Neural progenitor cell (in vitro differentiated cells): ENCODE measurements at regions not wholly inside any gene's neighbourhood (a gene's known extent, or its start where the extent isn't known, plus 50 kb on each side); places are given as distances from the start of the nearest gene placed in this dataset.

Experiments
- DNase-seq: peaks from one replicate; pipeline ENCODE4 v3.0.0-alpha.2; 2016; ENCODE audit warnings: low spot score
- H2AFZ ChIP-seq: fragments of 200-600 bp; sonication (generic); replicated peaks from 2 replicates; pipeline ENCODE4 v1.6.1; 2016; ENCODE audit warnings: antibody characterized with exemption
- H3F3A ChIP-seq: fragments of 200-600 bp; sonication (generic); 2 replicates; pipeline ENCODE4 v1.6.1; 2016; ENCODE audit warnings: antibody characterized with exemption, low read depth
- H3K27ac ChIP-seq: fragments of 200-600 bp; sonication (generic); 2 replicates; pipeline ENCODE4 v1.5.1; 2016; ENCODE audit warnings: mild to moderate bottlenecking
- H3K27me3 ChIP-seq: fragments of 200-600 bp; sonication (generic); 2 replicates; pipeline ENCODE4 v1.6.1; 2016; ENCODE audit warnings: mild to moderate bottlenecking, moderate library complexity
- H3K36me3 ChIP-seq: fragments of 200-600 bp; sonication (generic); 2 replicates; pipeline ENCODE4 v1.5.1; 2016
- H3K4me1 ChIP-seq: fragments of 200-600 bp; sonication (generic); 2 replicates; pipeline ENCODE4 v1.6.1; 2016; ENCODE audit warnings: mixed run types
- H3K4me2 ChIP-seq: fragments of 200-600 bp; sonication (generic); 2 replicates; pipeline ENCODE4 v1.6.1; 2016
- H3K4me3 ChIP-seq: fragments of 200-600 bp; sonication (generic); 2 replicates; pipeline ENCODE4 v1.5.1; 2016
- H3K79me2 ChIP-seq: fragments of 200-600 bp; sonication (generic); 2 replicates; pipeline ENCODE4 v1.6.1; 2016; ENCODE audit warnings: low read depth
- H3K9ac ChIP-seq: fragments of 200-600 bp; sonication (generic); 2 replicates; pipeline ENCODE4 v1.6.1; 2016
- H3K9me3 ChIP-seq: fragments of 200-600 bp; sonication (generic); 2 replicates; pipeline ENCODE4 v1.5.1; 2016; ENCODE audit warnings: low read depth
- H4K20me1 ChIP-seq: fragments of 200-600 bp; sonication (generic); 2 replicates; pipeline ENCODE4 v1.6.1; 2016; ENCODE audit warnings: low read depth
- H3K27ac Mint-ChIP-seq: 3 replicates; pipeline ENCODE4 v1.8.0; 2021; ENCODE audit warnings: mixed read lengths
- H3K27me3 Mint-ChIP-seq: 2 replicates; pipeline ENCODE4 v1.8.0; 2022; ENCODE audit warnings: low read depth, mild to moderate bottlenecking, inconsistent platforms, moderate library complexity, mixed read lengths; ENCODE audit not compliant: insufficient read depth
- H3K36me3 Mint-ChIP-seq: 3 replicates; pipeline ENCODE4 v1.8.0; 2021; ENCODE audit warnings: mixed read lengths
- H3K4me1 Mint-ChIP-seq: 3 replicates; pipeline ENCODE4 v1.8.0; 2021; ENCODE audit warnings: mixed read lengths
- H3K4me3 Mint-ChIP-seq: 3 replicates; pipeline ENCODE4 v1.8.0; 2021; ENCODE audit warnings: mild to moderate bottlenecking, moderate library complexity, mixed read lengths
- H3K9me3 Mint-ChIP-seq: 3 replicates; pipeline ENCODE4 v1.8.0; 2020; ENCODE audit warnings: mixed read lengths
- EZH2 ChIP-seq: fragments of 200-600 bp; sonication (generic); IDR thresholded peaks from 2 replicates; pipeline ENCODE4 v1.6.1; 2017; ENCODE audit warnings: antibody characterized with exemption, mild to moderate bottlenecking, moderate library complexity
- EZH2phosphoT487 ChIP-seq: fragments of 200-600 bp; sonication (generic); IDR thresholded peaks from 2 replicates; pipeline ENCODE4 v1.6.1; 2017; ENCODE audit warnings: antibody characterized with exemption
- TF ChIP-seq, protein P1 (sequence below): fragments of 200-600 bp; sonication (generic); IDR thresholded peaks from 2 replicates; pipeline ENCODE4 v1.5.1; 2017; ENCODE audit warnings: antibody characterized with exemption, mild to moderate bottlenecking

DNA sequence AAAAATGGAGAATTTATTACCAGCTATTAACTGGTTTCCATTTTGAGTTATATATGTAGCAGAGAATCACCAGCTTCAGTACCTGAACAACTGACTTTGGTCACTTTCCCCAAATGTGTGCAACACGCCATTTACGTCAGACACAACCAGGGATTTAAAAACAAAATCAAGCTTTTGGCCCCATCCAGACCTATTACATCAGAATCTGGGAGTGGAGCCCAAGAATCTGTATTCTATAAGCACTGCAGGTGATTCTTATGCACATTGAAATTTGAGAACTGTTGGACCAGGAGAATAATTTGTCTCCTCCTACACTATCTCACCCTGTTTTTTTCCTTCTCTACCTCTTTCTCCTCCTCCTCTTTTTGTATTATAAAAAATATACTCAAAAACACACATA, 295.9 kb downstream of the PRELID2 start:
- H3K4me3 ChIP-seq: no peak overlapping the region
- H2AFZ ChIP-seq: no peak overlapping the region
- H3K4me1 Mint-ChIP-seq: no peaks in the 10 kb centered on the region
- no peaks in the 10 kb centered on the region for H3K9me3 ChIP-seq
- H3K4me3 Mint-ChIP-seq: no peak overlapping the region
- no peaks in the 10 kb centered on the region for H3K79me2 ChIP-seq
- H3K4me1 ChIP-seq: peaks cover 17% of the 10 kb centered on the region
- TF ChIP-seq, protein P1, sequence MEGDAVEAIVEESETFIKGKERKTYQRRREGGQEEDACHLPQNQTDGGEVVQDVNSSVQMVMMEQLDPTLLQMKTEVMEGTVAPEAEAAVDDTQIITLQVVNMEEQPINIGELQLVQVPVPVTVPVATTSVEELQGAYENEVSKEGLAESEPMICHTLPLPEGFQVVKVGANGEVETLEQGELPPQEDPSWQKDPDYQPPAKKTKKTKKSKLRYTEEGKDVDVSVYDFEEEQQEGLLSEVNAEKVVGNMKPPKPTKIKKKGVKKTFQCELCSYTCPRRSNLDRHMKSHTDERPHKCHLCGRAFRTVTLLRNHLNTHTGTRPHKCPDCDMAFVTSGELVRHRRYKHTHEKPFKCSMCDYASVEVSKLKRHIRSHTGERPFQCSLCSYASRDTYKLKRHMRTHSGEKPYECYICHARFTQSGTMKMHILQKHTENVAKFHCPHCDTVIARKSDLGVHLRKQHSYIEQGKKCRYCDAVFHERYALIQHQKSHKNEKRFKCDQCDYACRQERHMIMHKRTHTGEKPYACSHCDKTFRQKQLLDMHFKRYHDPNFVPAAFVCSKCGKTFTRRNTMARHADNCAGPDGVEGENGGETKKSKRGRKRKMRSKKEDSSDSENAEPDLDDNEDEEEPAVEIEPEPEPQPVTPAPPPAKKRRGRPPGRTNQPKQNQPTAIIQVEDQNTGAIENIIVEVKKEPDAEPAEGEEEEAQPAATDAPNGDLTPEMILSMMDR: no peak
- TF ChIP-seq EZH2phosphoT487 (no peak), EZH2 (no peak)
- no peak for DNase-seq
- H3K9ac ChIP-seq: no peak overlapping the region
- H3K27ac ChIP-seq: no peak overlapping the region
- no peaks in the 10 kb centered on the region for H3K27me3 Mint-ChIP-seq
- H3K9me3 Mint-ChIP-seq: peaks cover 11% of the 10 kb centered on the region
- H3K36me3 ChIP-seq: no peaks in the 10 kb centered on the region
- no peaks in the 10 kb centered on the region for H3K27me3 ChIP-seq
- no peaks in the 10 kb centered on the region for H4K20me1 ChIP-seq
- H3K4me2 ChIP-seq: no peak overlapping the region
- H3F3A ChIP-seq: no peaks in the 10 kb centered on the region
- no peak overlapping the region for H3K27ac Mint-ChIP-seq
- no peaks in the 10 kb centered on the region for H3K36me3 Mint-ChIP-seq

- peaks cover 3% of the 10 kb centered on the region for H3K4me1 Mint-ChIP-seq
- Histone ChIP-seq H3F3A (no peaks in the 10 kb centered on the region), H3K9ac (no peak overlapping the region), H3K36me3 (no peaks in the 10 kb centered on the region), H2AFZ (no peak overlapping the region), H3K4me2 (no peak overlapping the region), H3K79me2 (no peaks in the 10 kb centered on the region), H3K27ac (no peak overlapping the region), H3K4me3 (no peak overlapping the region), H3K4me1 (no peaks in the 10 kb centered on the region), H3K9me3 (no peaks in the 10 kb centered on the region), H3K27me3 (no peaks in the 10 kb centered on the region), H4K20me1 (no peaks in the 10 kb centered on the region)
- DNase-seq: no peak
- H3K9me3 Mint-ChIP-seq: peaks cover 11% of the 10 kb centered on the region
- no peaks in the 10 kb centered on the region for H3K27me3 Mint-ChIP-seq
- no peak for TF ChIP-seq EZH2
- no peak for TF ChIP-seq EZH2phosphoT487
- no peaks in the 10 kb centered on the region for H3K36me3 Mint-ChIP-seq
- H3K4me3 Mint-ChIP-seq: no peak overlapping the region
- no peak overlapping the region for H3K27ac Mint-ChIP-seq
Observed at GRCh38 chr5:145536133-145536532, 299.0 kb downstream of the PRELID2 start.

GRCh38 chr5:145531038-145531734, 304.0 kb downstream of the PRELID2 start:
- Mint-ChIP-seq H3K4me3 (no peak overlapping the region), H3K4me1 (peaks cover 5% of the 10 kb centered on the region), H3K9me3 (no peaks in the 10 kb centered on the region), H3K27me3 (no peaks in the 10 kb centered on the region), H3K27ac (no peak overlapping the region), H3K36me3 (no peaks in the 10 kb centered on the region)
- no peak overlapping the region for H2AFZ ChIP-seq
- H3K27me3 ChIP-seq: no peaks in the 10 kb centered on the region
- no peak overlapping the region for H3K9ac ChIP-seq
- TF ChIP-seq, protein P1: no peak
- TF ChIP-seq EZH2: no peak
- TF ChIP-seq EZH2phosphoT487: no peak
- H3K9me3 ChIP-seq: no peaks in the 10 kb centered on the region
- no peaks in the 10 kb centered on the region for H3F3A ChIP-seq
- H3K4me2 ChIP-seq: no peak overlapping the region
- H3K27ac ChIP-seq: no peak overlapping the region
- H4K20me1 ChIP-seq: no peaks in the 10 kb centered on the region
- no peaks in the 10 kb centered on the region for H3K79me2 ChIP-seq
- H3K4me1 ChIP-seq: peaks cover 2% of the 10 kb centered on the region
- no peaks in the 10 kb centered on the region for H3K36me3 ChIP-seq
- no peak overlapping the region for H3K4me3 ChIP-seq
- no peak for DNase-seq

- H3K4me1 Mint-ChIP-seq: peaks cover 22% of the 10 kb centered on the region
- H3K36me3 Mint-ChIP-seq: no peaks in the 10 kb centered on the region
- Histone ChIP-seq H3K4me3 (no peak overlapping the region), H3K4me2 (no peak overlapping the region), H3K79me2 (no peaks in the 10 kb centered on the region), H3K27me3 (no peaks in the 10 kb centered on the region), H3K4me1 (peaks cover 18% of the 10 kb centered on the region), H3K36me3 (no peaks in the 10 kb centered on the region), H3F3A (no peaks in the 10 kb centered on the region), H3K9ac (no peak overlapping the region), H2AFZ (no peak overlapping the region), H3K9me3 (peaks cover 4% of the 10 kb centered on the region), H3K27ac (no peak overlapping the region), H4K20me1 (no peaks in the 10 kb centered on the region)
- peaks cover 3% of the 10 kb centered on the region for H3K9me3 Mint-ChIP-seq
- H3K27me3 Mint-ChIP-seq: no peaks in the 10 kb centered on the region
- H3K27ac Mint-ChIP-seq: no peak overlapping the region
- TF ChIP-seq EZH2phosphoT487: no peak
- TF ChIP-seq EZH2: no peak
- TF ChIP-seq, protein P1: no peak
- DNase-seq: no peak
- H3K4me3 Mint-ChIP-seq: no peak overlapping the region
Observed at GRCh38 chr5:145521523-145521922, 313.6 kb downstream of the PRELID2 start.
